MCF 10A (cell line): ENCODE measurements at regions not wholly inside any gene's neighbourhood (a gene's known extent, or its start where the extent isn't known, plus 50 kb on each side); places are given as distances from the start of the nearest gene placed in this dataset.

Source experiments
- BruUV-seq: library from RNA; stranded (reverse); fragments of 400-500 nt; replicated peaks from 2 replicates; lab custom pipeline; 2021; lab: Mats Ljungman, UMichigan
- CTCF ChIA-PET: fragments of 300-600 bp; sonication (Branson Sonifier 250); formaldehyde crosslinking; extraction: SDS; loops from one replicate; lab custom pipeline; 2021; ENCODE audit warnings: antibody characterized with exemption, inconsistent platforms; lab: Yijun Ruan, JAX
- POLR2A ChIA-PET: fragments of 300-600, 350-650 bp; sonication (Branson Sonifier 250); formaldehyde crosslinking; extraction: SDS; loops from one replicate; lab custom pipeline; 2020; ENCODE audit warnings: antibody characterized with exemption, inconsistent platforms; lab: Yijun Ruan, JAX
- DNase-seq: peaks from one replicate; pipeline ENCODE4 v3.0.0-alpha.2; 2018; ENCODE audit not compliant: unreplicated experiment
- H3K27ac Mint-ChIP-seq: one replicate; pipeline ENCODE4 v1.8.0; 2022; ENCODE audit warnings: mild to moderate bottlenecking, low read depth, mixed read lengths; ENCODE audit not compliant: unreplicated experiment
- H3K27me3 Mint-ChIP-seq: one replicate; pipeline ENCODE4 v1.8.0; 2022; ENCODE audit warnings: mixed read lengths; ENCODE audit not compliant: insufficient read depth, unreplicated experiment
- H3K36me3 Mint-ChIP-seq: one replicate; pipeline ENCODE4 v1.8.0; 2022; ENCODE audit warnings: mild to moderate bottlenecking, moderate library complexity, mixed read lengths; ENCODE audit not compliant: insufficient read depth, unreplicated experiment
- H3K4me1 Mint-ChIP-seq: one replicate; pipeline ENCODE4 v1.8.0; 2022; ENCODE audit warnings: mixed read lengths; ENCODE audit not compliant: insufficient read depth, unreplicated experiment
- H3K4me3 Mint-ChIP-seq: one replicate; pipeline ENCODE4 v1.8.0; 2022; ENCODE audit warnings: mild to moderate bottlenecking, moderate library complexity, mixed read lengths; ENCODE audit not compliant: unreplicated experiment
- H3K9me3 Mint-ChIP-seq: one replicate; pipeline ENCODE4 v1.8.0; 2022; ENCODE audit warnings: mixed read lengths; ENCODE audit not compliant: unreplicated experiment
- intact Hi-C: fragments of 100-400 bp; cut with micrococcal nuclease; formaldehyde crosslinking; loops from 2 replicates; pipeline ENCODE4 v1.14.1; 2022
- TF ChIP-seq, protein P1 (sequence below): fragments of 200-600 bp; IDR thresholded peaks from one replicate; pipeline ENCODE4 v1.8.0; 2022; ENCODE audit warnings: antibody characterized with exemption, mild to moderate bottlenecking; ENCODE audit not compliant: unreplicated experiment

DNA sequence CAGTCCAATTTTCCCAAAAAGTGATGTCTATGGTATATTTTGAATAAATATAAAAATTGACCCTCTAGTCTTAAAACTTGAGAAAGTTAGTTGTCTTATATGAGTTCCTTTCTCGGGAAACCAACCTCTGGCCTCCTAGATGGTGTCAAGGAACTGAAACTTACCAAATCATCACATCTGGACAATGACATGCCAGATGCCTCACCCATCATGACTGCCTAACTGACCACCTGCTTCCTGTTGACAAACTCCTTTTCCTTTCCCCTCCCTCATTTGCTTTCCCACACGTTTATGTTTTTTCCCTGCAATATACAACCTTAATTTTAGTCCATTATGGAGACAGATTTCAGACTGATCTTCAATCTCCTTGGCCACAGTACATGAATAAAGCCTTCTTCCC lies 731.0 kb downstream of the EPHA7 start:
- no peaks in the 10 kb centered on the region for H3K9me3 Mint-ChIP-seq
- POLR2A ChIA-PET = no interaction called here
- H3K27me3 Mint-ChIP-seq = peaks cover 15% of the 10 kb centered on the region
- DNase-seq = no peak
- TF ChIP-seq, protein P1, sequence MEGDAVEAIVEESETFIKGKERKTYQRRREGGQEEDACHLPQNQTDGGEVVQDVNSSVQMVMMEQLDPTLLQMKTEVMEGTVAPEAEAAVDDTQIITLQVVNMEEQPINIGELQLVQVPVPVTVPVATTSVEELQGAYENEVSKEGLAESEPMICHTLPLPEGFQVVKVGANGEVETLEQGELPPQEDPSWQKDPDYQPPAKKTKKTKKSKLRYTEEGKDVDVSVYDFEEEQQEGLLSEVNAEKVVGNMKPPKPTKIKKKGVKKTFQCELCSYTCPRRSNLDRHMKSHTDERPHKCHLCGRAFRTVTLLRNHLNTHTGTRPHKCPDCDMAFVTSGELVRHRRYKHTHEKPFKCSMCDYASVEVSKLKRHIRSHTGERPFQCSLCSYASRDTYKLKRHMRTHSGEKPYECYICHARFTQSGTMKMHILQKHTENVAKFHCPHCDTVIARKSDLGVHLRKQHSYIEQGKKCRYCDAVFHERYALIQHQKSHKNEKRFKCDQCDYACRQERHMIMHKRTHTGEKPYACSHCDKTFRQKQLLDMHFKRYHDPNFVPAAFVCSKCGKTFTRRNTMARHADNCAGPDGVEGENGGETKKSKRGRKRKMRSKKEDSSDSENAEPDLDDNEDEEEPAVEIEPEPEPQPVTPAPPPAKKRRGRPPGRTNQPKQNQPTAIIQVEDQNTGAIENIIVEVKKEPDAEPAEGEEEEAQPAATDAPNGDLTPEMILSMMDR = no peak
- CTCF ChIA-PET = no interaction called here
- intact Hi-C loops = no loop called here
- no peaks in the 10 kb centered on the region for H3K36me3 Mint-ChIP-seq
- H3K4me1 Mint-ChIP-seq = no peaks in the 10 kb centered on the region
- no peak overlapping the region for H3K4me3 Mint-ChIP-seq
- H3K27ac Mint-ChIP-seq = no peak overlapping the region
- no TSS peak for BruUV-seq

DNA sequence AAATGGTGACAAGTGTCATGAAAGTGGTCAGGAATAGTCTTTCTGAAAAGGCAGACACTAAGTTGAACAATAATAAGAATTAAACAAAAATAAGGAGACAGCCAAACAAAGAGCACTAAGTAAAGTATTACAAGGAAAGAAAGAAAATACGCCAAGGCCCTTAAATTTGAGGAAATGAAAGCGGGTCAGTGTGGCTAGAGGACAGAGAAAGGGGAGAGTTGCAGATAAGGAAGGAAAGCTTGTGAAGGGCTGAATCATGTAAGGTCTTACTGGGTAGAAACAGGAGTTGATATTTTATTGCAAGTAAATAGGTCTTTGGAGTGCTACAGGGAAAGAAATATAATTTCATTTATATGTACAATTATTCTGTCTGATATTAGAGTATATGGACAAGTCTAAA lies 732.1 kb downstream of the EPHA7 start:
- no peaks in the 10 kb centered on the region for H3K9me3 Mint-ChIP-seq
- no peaks in the 10 kb centered on the region for H3K4me1 Mint-ChIP-seq
- H3K4me3 Mint-ChIP-seq = no peak overlapping the region
- peaks cover 15% of the 10 kb centered on the region for H3K27me3 Mint-ChIP-seq
- POLR2A ChIA-PET = no interaction called here
- TF ChIP-seq, protein P1 = no peak
- no TSS peak for BruUV-seq
- no peak for DNase-seq
- intact Hi-C loops = no loop called here
- H3K36me3 Mint-ChIP-seq = no peaks in the 10 kb centered on the region
- no peak overlapping the region for H3K27ac Mint-ChIP-seq
- CTCF ChIA-PET = interaction anchor here (0.6 kb wide), 1 partner anchor 16 kb away, joined by 3 read pairs; no protein-coding TSS in a partner anchor

DNA sequence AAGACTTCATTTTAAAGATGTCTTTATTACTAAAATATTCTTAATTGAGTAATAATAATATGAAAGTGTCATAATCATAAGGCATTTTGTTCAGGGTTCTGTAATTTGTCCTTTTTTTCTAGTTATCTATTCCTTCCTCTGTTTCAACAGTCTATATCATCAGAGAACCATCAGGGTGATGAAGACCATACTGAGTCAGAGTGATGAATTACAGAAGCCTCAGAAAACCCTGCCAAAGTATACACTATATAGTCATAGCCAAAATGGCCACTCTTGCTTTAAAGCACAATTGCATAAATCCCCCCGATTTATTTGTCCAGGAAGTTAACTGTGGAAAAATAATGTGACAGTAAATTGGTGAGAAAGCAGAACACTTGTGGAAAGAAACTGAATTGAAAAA lies 735.0 kb downstream of the EPHA7 start:
- no peak overlapping the region for H3K4me3 Mint-ChIP-seq
- no peaks in the 10 kb centered on the region for H3K4me1 Mint-ChIP-seq
- H3K36me3 Mint-ChIP-seq = no peaks in the 10 kb centered on the region
- H3K27me3 Mint-ChIP-seq = peaks cover 15% of the 10 kb centered on the region
- ChIA-PET POLR2A (no interaction called here), CTCF (no interaction called here)
- no TSS peak for BruUV-seq
- intact Hi-C loops = no loop called here
- TF ChIP-seq, protein P1 = no peak
- peak; percentile 17 for DNase-seq
- no peaks in the 10 kb centered on the region for H3K9me3 Mint-ChIP-seq
- H3K27ac Mint-ChIP-seq = no peak overlapping the region

DNA sequence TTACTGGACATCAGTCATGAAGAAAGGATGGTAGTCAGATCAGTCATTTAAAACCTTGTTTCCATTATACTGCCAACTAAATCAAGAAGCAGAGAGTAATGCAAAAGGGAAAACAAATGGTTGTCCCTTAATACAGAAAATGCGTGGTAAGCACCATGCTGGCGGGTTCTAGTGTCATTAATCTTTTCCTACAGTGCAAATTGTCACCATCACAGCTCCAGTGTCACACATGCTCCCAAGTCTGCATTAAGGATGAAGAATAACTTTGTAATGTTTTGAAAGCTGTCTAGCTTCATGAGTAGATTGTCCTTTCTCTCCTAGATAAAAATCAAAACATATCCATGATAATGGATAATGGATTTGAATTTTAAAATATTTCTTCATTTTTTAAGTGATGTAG lies 735.6 kb downstream of the EPHA7 start:
- Mint-ChIP-seq H3K4me3 (no peak overlapping the region), H3K9me3 (no peaks in the 10 kb centered on the region)
- intact Hi-C loops = no loop called here

More for the DNA sequence above, 735.6 kb downstream of the EPHA7 start:
- Mint-ChIP-seq H3K4me1 (no peaks in the 10 kb centered on the region), H3K27me3 (peaks cover 15% of the 10 kb centered on the region), H3K36me3 (no peaks in the 10 kb centered on the region), H3K27ac (no peak overlapping the region)
- TF ChIP-seq, protein P1 = no peak
- POLR2A ChIA-PET = no interaction called here
- CTCF ChIA-PET = interaction anchor here (0.6 kb wide), 1 partner anchor 534 kb away, joined by 3 read pairs; no protein-coding TSS in a partner anchor
- no TSS peak for BruUV-seq
- no peak for DNase-seq
